Fibroblast of the aortic adventitia (primary cell): ENCODE measurements at regions not wholly inside any gene's neighbourhood (a gene's known extent, or its start where the extent isn't known, plus 50 kb on each side); places are given as distances from the start of the nearest gene placed in this dataset.

ENCODE experiments used
- DNase-seq: peaks from one replicate; pipeline ENCODE4 v3.0.0-alpha.2; 2010; ENCODE audit warnings: low read depth
- H3K4me3 ChIP-seq: 2 replicates; pipeline ENCODE4 v1.5.1; 2011; ENCODE audit warnings: low read depth, mild to moderate bottlenecking, control low read depth, low read length, moderate library complexity
- TF ChIP-seq, protein P1 (sequence below): IDR thresholded peaks from 2 replicates; pipeline ENCODE4 v1.5.1; 2011; ENCODE audit warnings: mild to moderate bottlenecking, low read length, control low read depth, inconsistent platforms; ENCODE audit not compliant: insufficient read depth

DNA sequence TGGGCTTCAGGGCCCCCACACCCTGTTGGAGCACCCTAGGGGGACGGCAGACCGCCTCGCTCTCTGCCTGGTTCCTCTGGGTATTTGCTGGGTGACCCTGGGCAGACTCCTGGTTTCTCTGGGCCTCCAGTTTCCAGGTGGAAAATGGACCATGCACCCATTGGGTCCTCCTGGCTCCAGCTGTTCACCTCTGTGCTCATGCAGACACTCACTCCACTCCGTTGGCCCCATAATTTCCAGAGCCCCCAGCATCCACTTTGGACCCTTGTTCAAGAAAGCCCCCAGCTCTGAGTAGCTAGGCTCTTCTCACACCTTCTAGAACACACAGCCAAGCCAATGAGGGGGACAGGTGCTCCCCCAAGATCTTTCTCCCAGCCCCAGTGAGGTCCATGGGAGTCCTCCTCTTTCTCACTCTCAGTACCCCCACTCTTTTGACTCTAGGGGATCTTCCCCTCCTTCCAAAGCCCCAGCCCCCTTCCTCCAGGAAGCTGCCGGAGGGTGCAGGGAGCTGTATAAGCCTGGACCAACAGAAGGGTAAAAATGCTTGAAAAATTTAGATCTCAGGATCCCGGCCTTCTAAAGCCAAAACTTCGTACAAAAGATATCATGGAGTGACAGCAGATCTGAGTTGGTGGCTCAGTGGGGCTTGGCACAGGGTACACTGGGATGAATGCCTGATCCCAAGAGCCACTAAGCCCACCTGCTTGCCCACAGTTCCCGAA is 174.8 kb upstream of the RTL1 start:
- H3K4me3 ChIP-seq, result no peak overlapping the region
- DNase-seq, result no peak
- TF ChIP-seq, protein P1, sequence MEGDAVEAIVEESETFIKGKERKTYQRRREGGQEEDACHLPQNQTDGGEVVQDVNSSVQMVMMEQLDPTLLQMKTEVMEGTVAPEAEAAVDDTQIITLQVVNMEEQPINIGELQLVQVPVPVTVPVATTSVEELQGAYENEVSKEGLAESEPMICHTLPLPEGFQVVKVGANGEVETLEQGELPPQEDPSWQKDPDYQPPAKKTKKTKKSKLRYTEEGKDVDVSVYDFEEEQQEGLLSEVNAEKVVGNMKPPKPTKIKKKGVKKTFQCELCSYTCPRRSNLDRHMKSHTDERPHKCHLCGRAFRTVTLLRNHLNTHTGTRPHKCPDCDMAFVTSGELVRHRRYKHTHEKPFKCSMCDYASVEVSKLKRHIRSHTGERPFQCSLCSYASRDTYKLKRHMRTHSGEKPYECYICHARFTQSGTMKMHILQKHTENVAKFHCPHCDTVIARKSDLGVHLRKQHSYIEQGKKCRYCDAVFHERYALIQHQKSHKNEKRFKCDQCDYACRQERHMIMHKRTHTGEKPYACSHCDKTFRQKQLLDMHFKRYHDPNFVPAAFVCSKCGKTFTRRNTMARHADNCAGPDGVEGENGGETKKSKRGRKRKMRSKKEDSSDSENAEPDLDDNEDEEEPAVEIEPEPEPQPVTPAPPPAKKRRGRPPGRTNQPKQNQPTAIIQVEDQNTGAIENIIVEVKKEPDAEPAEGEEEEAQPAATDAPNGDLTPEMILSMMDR, result no peak

DNA sequence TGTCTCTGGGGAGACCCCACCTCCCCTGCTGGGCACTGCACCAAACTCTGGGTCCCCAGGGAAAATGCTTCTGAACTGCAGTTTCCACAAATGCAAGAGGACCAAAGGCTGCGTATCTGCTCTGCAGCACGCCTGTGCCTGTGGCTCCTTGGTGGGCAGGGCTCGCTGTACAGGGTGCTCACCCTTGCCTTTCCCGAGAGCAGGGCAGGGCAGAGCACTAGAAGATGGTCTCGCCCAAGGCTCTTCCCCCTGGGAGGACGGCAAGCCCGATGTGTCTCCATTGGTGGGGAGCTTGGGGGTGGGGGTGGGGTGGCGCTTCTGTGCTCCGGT is 175.3 kb upstream of the RTL1 start:
- DNase-seq, result no peak
- TF ChIP-seq, protein P1, result no peak
- H3K4me3 ChIP-seq, result no peak overlapping the region

- no peak for DNase-seq
- H3K4me3 ChIP-seq, result no peak overlapping the region
- TF ChIP-seq, protein P1, result no peak
Observed at GRCh38 chr14:101080922-101081593, 177.5 kb upstream of the RTL1 start.

DNA sequence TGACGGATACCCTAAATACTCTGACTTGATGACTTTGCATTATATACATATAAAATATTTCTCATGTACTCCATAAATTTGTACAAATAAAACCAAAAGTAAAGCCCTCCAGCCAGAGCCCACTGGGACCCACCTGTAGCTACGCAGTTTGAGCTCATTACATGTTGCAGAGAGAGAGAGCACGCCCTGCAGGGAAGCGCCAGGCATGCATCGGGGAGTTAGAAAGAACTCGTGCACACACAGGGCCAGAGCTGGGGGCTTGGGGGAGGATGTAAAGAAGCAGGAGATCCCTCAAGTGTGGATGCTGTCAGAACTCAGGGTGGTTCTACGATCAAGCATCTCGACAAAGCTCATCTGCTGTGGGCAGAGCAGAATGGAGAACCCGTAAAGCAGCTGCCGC is 178.5 kb upstream of the RTL1 start:
- DNase-seq, result no peak
- TF ChIP-seq, protein P1, result no peak

GRCh38 chr14:101082436-101083384 is 179.2 kb upstream of the RTL1 start:
- no peak overlapping the region for H3K4me3 ChIP-seq
- TF ChIP-seq, protein P1, result no peak
- no peak for DNase-seq

More for the DNA sequence above, 178.5 kb upstream of the RTL1 start:
- no peak overlapping the region for H3K4me3 ChIP-seq

- TF ChIP-seq, protein P1, result no peak
- H3K4me3 ChIP-seq, result no peak overlapping the region
- DNase-seq, result no peak
Observed at GRCh38 chr14:101083564-101084435, 180.3 kb upstream of the RTL1 start.
